Lower leg skin (tissue), 4 donors: ENCODE measurements at regions not wholly inside any gene's neighbourhood (a gene's known extent, or its start where the extent isn't known, plus 50 kb on each side); places are given as distances from the start of the nearest gene placed in this dataset.

Source experiments
- DNase-seq, 2 donors: peaks; one replicate each; pipeline ENCODE4 v3.0.0-alpha.2; 2019; ENCODE audit warnings: low spot score in 2 of 2
- H3K4me3 ChIP-seq: fragments of 200-600 bp; sonication (generic); 2 replicates; pipeline ENCODE4 v1.5.1; 2017; ENCODE audit warnings: mild to moderate bottlenecking, low read depth; ENCODE audit not compliant: poor library complexity, severe bottlenecking
- CTCF ChIP-seq, 3 donors: fragments of 450-650 bp; IDR thresholded peaks; one replicate each; pipeline ENCODE4 v1.5.1; 2016; ENCODE audit warnings: antibody characterized with exemption in 3 of 3, mild to moderate bottlenecking in 3 of 3, moderate library complexity in 2 of 3
- POLR2A ChIP-seq, 2 donors: fragments of 450-650 bp; IDR thresholded peaks; one replicate each; pipeline ENCODE4 v1.6.1; 2016 to 2017; ENCODE audit warnings: antibody characterized with exemption in 2 of 2, mild to moderate bottlenecking in 1 of 2, moderate library complexity in 1 of 2
- WGBS, 2 donors: methylation state at CpG; one replicate each; pipeline ENCODE4 v1.1.5; 2018; 5-methylcytosine and 5-hydroxymethylcytosine counted together
- intact Hi-C: fragments of 100-400 bp; cut with DNase I; formaldehyde crosslinking; loops from one replicate; pipeline ENCODE4 v1.15.0; 2023; ENCODE audit warnings: low total_unique reads

GRCh38 chr1:57901208-57901919 lies 477.5 kb upstream of the DAB1 start:
- no peak for TF ChIP-seq POLR2A (IDR thresholded peaks at IDR 0.05)
- TF ChIP-seq CTCF (IDR thresholded peaks at IDR 0.05): no peak
- intact Hi-C loops: no loop called here
- DNase-seq: no peak
- no peak overlapping the region for H3K4me3 ChIP-seq
- WGBS, 2 donors: 81 to 88% methylated on average over 7 of the region's 7 CpGs

GRCh38 chr1:57898531-57898930 lies 474.7 kb upstream of the DAB1 start:
- DNase-seq: no peak
- WGBS, 2 donors: 85 to 96% methylated on average over 7 of the region's 7 CpGs
- no peak overlapping the region for H3K4me3 ChIP-seq
- intact Hi-C loops: no loop called here
- TF ChIP-seq POLR2A (IDR thresholded peaks at IDR 0.05) (no peak), CTCF (IDR thresholded peaks at IDR 0.05) (no peak)

GRCh38 chr1:57897581-57897980 lies 473.7 kb upstream of the DAB1 start:
- no peak overlapping the region for H3K4me3 ChIP-seq
- WGBS, 2 donors: 49 to 60% methylated on average over 3 of the region's 3 CpGs
- no peak for TF ChIP-seq POLR2A (IDR thresholded peaks at IDR 0.05)
- TF ChIP-seq CTCF (IDR thresholded peaks at IDR 0.05): no peak
- intact Hi-C loops: no loop called here
- no peak for DNase-seq

- intact Hi-C loops: no loop called here
- DNase-seq: no peak
- no peak overlapping the region for H3K4me3 ChIP-seq
- TF ChIP-seq CTCF (IDR thresholded peaks at IDR 0.05) (no peak), POLR2A (IDR thresholded peaks at IDR 0.05) (no peak)
- WGBS, 2 donors: 40 to 44% methylated on average over 3 of the region's 3 CpGs
Measured at GRCh38 chr1:57894315-57894714, 470.5 kb upstream of the DAB1 start.

GRCh38 chr1:57889676-57890320 lies 465.9 kb upstream of the DAB1 start:
- no peak for TF ChIP-seq POLR2A (IDR thresholded peaks at IDR 0.05)
- no peak for TF ChIP-seq CTCF (IDR thresholded peaks at IDR 0.05)
- DNase-seq: no peak
- WGBS, 2 donors: 41 to 42% methylated on average over 7 of the region's 7 CpGs
- H3K4me3 ChIP-seq: no peak overlapping the region
- intact Hi-C loops: no loop called here
